ENCODE measurements at regions not wholly inside any gene's neighbourhood (a gene's known extent, or its start where the extent isn't known, plus 50 kb on each side); places are given as distances from the start of the nearest gene placed in this dataset.
A peak's percentile ranks its signal among the peaks of the same experiment; 100 is the strongest.
"Not testable (repeated sequence)": the region's sequence is repeated elsewhere in the genome, so short reads cannot be mapped to it uniquely, and the experiment has no call there.

DNA sequence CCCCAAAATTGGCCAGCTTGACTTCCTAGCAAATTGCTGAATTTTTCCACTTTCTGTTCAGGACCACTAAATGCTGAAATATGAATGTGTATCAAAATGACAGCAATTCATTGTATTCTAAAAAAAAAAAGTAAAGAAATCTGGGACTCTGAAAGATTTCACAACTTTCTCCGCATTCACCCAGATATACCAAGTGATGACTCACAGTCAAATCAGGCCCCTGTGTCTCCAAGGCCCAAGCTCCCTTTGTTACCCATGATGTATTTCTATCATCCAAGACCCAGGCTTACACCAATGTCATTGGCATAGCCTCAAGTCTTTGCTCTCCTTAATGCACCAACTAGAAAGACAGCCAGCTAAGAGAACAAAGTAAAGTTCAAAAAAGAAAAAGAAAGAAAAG, 493.9 kb downstream of the NTRK2 start:
- FAIRE-seq (no peak), DNase-seq (ENCODE audit: insufficient read length, low spot score) (no peak)

DNA sequence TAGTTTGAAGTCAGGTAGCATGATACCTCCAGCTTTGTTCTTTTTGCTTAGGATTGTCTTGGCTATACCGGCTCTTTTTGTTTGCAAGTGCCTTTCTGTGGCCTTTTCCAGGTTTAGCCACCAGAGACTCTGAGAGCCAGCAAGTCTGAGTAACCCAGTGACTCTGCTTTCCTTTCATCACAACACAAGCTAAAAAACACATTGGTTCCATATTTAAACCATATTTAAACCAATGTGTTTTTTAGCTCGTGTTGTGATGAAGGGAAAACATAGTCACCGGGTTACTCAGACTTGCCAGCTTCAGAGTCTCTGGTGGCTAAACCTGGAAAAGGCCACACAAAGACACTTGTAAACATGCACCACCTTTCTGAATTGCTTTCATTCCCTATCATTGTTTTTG, 493.3 kb downstream of the NTRK2 start:
- no peak for DNase-seq (ENCODE audit: insufficient read length, low spot score)
- FAIRE-seq, result no peak

DNA sequence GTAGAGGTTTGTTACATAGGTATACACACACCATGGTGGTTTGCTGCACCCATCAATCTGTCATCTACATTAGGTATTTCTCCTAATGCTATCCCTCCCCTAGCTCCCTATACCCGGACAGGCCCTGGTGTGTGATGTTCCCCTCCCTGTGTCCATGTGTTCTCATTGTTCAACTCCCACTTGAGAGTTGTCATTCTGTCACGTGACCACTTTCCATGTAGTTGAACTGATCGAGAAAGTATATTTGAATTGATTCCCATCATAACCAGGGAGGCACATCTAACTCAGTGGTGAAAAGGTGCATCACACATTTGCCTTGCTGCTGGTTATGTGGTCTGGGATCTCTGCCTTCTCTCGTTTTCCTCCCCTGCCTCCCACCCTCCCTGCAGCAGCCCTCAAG, 491.4 kb downstream of the NTRK2 start:
- not testable (repeated sequence) for FAIRE-seq; DNase-seq (ENCODE audit: insufficient read length, low spot score)

DNA sequence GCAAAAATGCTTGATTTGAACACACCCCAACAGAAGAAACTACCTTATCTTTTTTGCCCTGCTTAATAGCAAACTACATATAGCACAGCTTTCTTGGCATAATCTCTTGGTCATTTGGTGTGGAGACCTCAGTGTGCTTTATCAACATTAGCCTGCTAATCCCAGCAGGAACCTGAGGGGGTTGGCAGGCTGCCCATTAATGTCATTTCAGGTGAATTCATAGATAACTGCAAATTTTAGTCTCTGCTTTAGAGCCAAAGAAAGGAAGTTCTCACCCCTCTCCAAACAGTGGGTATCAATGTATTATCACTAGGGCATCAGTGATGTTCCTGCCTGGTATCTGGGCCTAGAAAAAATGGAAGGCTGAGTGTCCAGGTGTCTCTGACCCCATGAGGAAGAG, 489.0 kb downstream of the NTRK2 start:
- FAIRE-seq, result no peak
- DNase-seq (ENCODE audit: insufficient read length, low spot score), result no peak

DNA sequence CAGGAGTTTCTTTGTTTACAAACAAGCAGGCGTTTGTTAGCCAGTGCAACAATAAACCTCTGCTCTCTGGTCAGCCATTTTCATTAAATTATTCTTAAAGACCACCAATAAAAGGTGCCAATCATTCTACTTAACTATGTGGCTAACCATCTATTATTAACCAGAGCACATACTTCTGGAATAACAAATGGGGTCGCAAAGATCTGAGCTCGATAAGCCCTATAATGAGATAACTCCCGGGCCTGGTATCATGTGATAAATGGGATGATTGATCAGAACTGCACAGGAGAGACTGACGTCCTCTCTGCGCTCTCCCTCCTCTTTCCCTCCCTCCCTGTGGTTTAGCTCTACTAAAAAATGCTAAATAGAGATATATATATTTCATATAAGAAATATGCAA, 488.2 kb downstream of the NTRK2 start:
- DNase-seq (ENCODE audit: insufficient read length, low spot score) (no peak), FAIRE-seq (no peak)

DNA sequence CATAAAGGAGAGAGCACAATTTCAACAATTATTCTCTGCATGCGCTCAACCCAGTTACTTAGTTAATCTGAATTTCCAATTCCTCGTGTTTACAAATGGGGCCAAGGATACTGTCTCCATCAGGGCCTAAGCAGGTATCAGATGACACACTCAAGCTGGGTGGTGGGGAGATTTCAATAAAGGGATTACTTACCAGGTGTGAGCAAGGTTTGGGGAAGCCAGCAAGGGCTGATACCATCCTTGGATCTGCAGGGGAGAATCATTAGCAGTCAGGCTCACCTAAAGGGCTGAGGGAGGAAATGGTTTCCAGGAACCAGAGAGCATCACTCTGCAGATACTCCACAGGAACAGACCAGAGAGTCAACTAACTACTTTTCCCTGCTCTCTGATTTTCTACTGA, 487.1 kb downstream of the NTRK2 start:
- FAIRE-seq, result no peak

DNA sequence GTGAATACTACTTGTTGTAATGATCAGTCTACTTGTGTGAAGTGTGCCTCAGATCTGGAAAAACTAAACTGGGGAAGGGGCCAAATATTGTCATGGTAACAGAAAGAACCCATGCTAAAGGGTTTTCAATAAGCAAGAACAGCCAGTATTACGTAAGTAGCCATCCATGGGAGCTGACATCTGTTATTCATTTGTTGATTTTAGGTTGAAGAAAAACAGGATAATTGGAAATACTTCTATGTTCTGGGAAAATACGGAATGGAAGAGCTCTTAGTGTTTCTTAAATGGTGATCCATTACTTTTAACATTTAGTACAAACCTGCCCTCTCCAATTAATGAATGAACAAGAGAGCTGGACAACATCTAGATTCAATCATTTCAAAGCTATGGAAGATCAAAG, 485.8 kb downstream of the NTRK2 start:
- FAIRE-seq, result no peak

More for the DNA sequence above, 487.1 kb downstream of the NTRK2 start:
- no peak for DNase-seq (ENCODE audit: insufficient read length, low spot score)

DNA sequence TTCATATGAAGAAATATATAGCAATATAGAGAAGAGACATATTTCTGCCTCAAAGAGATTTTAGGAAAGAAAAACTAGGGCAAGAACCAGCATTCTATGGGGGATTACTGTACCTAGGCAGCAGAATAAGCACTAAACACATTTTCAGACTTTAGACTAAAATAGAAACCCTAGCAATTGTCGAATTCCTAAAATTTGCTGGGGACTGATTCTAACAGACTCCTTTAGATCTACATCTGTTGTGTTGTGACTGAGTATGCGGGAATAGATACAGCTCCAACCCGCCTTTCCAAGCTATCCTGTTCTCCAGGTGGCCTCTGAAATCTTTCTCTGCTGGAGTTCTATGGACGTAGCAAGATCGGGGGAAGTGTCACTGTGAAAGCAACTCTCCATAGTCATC, 482.2 kb downstream of the NTRK2 start:
- FAIRE-seq, result no peak
- DNase-seq (ENCODE audit: insufficient read length, low spot score), result no peak

More for the DNA sequence above, 485.8 kb downstream of the NTRK2 start:
- DNase-seq (ENCODE audit: insufficient read length, low spot score), result no peak

DNA sequence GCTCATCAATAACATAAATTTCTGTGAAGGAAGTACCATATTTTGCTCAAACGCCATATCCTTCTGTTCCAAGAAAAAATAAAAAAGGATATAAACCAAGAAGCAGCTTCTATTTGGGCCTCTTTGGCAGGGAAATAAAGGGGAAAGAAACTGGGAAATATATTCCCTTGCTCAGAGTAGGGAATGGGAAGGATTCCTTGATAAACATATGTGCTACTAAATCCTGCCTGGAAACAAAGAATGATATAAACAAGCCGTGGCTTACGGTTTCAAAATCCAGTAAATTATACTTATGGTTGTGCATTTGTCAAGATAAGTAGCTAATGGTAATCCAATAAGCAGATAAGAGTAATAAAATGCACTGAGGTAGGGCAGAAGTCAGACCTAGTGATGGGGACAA, 481.6 kb downstream of the NTRK2 start:
- FAIRE-seq (no peak), DNase-seq (ENCODE audit: insufficient read length, low spot score) (no peak)

DNA sequence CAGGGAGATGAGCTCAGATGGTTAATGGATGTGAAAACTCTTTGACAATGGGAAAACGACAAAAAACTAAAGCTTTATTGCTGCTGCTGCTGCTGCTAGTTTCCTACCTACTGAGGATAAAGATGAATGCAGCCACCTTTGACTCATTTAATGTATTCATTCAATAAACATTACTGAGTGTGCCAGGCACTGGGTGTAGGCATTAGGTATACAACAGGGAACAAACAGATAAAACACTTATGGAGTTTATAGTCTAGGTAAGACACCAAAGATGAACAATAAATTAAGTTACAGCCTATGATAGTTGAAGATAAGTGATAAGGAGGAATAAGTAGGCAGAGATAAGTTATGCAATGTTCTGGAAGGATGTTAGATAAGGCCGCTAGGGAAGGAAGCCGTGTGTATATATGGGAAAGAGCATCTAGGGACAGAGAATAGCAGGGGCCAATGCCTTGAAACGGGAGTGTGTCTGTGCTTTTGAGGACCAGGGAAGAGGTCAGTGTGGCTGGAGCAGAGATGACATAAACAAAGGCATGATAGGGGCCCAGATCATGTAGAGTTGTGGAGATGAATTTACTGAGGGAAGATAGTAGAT, 477.6 kb downstream of the NTRK2 start:
- FAIRE-seq, result no peak
- DNase-seq (ENCODE audit: insufficient read length, low spot score), result no peak

DNA sequence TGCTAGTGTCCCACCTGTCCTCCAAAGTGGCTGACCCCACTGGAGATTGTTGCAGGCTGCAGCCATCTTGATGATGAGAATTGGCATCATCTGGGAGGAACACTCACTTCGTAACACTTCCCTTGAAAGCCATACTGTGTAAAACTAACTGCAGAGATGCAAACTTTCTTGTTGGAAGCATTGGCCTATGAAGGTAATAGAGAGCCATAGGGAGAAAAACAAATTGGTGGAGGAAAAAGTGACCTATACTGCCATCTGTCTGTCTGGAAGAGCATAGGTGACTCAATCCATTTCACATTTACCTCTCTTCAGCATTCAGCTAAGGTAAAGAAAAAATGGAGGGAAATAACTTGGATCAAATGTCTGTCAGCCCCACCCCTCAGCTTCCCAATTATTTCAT, 473.4 kb downstream of the NTRK2 start:
- DNase-seq (ENCODE audit: insufficient read length, low spot score) (peak; percentile 9), FAIRE-seq (no peak)

DNA sequence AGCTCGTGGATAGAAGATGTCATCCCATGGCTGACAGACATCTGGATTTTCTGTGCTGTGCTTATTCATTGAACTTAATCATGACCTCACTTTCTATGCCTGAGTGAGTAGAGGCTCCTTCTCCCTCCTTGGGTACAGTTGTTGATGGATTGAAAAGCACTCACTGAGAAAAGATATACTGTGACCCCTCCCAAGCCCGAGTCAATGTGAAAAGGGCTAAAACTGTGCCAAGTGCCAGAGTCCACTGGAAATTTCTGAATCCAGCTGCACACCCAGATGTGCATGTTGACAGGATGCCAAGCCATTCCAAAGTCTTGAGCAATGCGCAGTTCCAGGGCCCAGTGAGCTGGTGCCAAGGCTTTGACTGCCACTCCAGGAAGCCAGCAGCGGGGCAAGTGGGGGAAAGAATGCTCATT, 473.0 kb downstream of the NTRK2 start:
- DNase-seq (ENCODE audit: insufficient read length, low spot score), result no peak
- FAIRE-seq, result no peak

DNA sequence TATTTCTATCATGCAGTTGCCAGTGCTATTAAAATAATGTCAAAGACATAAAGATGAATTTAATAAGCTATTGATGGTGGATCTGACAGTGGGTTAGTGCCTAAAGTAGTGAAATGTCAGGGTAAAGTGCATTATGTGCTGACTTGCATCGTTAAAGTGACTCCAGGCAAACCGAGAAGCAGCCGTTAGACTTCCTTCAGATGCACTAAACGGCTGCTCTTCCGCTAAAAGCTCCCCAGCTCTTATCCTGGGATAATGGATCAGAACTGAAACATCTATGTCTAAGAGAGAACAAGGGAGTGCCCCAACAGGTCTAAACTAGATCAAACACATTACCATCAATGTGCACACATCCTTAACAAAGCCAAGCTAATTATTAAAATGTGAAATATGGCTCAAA, 468.2 kb downstream of the NTRK2 start:
- no peak for DNase-seq (ENCODE audit: insufficient read length, low spot score)
- FAIRE-seq, result no peak

DNA sequence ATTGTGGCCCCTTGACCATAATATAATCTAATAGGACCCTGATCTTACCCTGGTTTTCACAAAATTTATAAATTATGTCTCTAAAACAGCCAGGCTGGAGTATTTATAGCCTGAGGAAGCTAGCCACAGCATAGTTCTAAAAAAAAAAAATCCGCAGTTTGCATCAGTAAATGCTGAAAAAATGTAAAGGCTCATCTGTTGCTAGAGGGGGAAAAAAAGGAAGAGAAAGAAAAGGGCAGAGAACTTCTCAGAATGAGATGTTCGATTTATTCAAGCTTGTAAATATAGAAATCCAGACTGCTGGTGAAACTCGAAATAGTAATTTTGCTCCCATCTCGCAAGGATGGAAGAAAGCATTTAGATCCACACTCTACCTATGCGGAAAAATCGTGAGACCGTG, 467.5 kb downstream of the NTRK2 start:
- FAIRE-seq (no peak), DNase-seq (ENCODE audit: insufficient read length, low spot score) (no peak)

DNA sequence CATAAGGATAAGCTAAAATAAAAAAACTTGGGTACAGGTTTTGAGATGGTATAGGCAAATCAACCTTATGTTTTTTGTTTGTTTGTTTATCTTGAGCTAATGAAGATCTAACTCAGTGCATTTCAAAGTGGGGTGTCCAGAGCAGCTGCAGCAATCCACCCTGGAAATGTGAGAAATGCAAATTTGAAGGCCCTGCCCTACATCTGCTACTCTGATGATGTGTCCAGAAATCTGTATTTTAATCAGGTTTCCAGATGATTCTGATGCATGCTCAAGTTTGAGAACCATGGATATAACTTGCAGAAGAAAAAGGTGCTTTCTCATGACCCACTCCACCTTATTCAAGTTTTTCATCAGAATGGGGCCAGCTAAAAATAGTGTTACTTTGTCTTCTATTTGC, 467.0 kb downstream of the NTRK2 start:
- no peak for FAIRE-seq
- DNase-seq (ENCODE audit: insufficient read length, low spot score), result no peak

DNA sequence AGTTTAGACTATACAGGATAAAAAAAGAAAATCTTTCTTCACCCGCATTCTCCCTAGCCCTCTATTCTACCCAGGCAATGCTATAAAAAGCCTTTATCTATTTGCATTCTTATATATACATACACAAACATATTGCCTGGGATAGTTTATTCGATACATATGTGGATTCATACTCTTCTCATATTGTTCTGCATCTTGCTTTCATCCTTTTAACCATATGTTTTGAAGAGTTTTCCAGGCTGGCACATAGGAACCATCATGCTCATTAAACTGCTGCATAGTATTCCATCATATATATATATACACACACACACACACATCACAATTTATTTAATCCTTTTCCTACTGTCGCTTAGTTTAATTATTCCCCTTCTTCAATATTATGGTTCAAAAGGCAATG, 461.2 kb downstream of the NTRK2 start:
- DNase-seq (ENCODE audit: insufficient read length, low spot score), result no peak
- no peak for FAIRE-seq

DNA sequence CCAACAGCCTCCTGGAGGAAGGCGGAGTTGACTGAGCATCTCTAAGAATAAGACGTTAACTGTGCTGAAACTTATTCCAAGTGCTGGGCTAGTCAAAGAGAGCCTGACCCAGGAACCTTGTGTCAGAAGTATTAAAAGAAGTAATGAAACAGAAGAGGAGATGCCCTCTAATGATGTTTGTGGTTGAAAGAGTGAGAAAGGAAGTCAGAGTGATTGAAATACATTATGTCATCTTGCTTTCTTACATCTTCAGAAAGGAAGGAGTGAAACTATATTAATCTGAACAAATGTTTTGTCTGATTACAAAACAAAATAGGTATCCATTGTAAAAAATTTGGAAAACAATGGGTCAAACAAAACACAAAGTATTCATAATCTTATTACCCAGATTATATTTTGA, 460.7 kb downstream of the NTRK2 start:
- no peak for FAIRE-seq
- DNase-seq (ENCODE audit: insufficient read length, low spot score), result no peak

DNA sequence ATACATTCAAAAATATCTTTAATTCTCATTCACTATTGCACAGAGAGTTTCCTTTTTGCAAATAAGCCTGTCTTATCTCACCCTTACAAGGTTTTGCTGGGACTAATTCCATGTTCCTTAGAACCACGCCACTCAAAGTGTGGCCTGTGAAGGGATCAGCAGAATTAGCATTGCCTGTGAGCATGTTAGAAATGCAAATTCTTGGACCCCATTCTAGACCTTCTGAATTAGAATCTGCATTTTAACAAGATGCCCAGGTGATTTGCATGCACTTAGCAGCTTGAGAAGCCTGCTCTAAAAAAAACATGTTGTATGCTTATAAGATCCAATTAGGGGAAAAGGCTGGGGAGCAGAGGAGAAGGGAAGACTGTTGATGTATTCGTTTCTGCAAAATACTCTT, 460.0 kb downstream of the NTRK2 start:
- DNase-seq (ENCODE audit: insufficient read length, low spot score), result no peak
- no peak for FAIRE-seq

DNA sequence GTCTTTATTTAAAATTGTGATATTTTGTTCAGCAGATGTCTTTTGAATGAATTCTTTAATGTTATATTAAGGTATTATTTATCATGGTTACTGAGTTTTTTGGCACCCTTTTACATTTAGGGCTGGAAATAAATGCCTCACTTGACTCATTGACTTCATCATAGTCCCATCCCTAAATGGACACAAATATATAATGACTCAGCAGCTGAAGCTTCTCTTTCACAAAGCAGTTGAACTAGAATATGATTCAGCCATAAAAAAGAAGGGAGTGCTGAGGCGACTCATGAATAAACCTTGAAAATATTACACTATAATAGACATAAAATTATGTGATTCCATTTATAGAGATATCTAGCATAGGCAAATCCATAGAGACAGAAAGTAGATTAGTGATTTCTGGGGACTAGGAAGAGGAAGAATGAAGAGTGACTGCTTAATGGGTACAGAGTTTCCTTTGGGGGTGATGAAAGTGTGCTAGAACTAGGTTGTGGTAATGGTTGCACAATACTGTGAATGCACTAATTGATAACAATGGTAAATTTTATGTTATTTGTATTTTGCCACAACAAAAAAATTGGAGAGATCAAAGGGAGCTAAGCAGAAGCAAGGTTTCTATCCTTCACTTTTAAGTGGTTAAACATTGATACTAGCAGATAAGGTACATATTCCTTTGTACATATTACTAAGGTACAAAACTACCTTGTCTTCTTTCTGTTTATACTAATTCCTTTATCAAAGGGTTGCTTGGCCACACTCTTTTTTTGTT, 449.6 kb downstream of the NTRK2 start:
- DNase-seq (ENCODE audit: insufficient read length, low spot score) (no peak), FAIRE-seq (no peak)

DNA sequence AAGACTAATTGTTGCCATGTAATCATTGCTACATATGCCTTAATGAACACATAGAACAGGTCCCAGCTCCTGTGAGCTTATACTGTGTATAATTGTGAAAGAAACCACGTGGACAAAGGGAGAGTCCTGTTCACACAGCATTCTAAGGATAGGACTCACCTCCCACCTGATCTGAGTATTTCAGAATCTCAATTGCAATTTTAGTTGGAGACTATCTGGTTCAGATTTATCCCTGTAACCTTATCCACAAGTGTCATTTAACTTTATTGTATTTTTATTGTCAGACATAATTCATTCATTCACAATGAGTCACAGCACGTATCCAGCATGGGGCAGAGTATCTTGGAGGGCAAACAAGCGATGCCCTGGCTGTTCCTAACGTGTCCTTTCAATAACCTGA, 448.3 kb downstream of the NTRK2 start:
- FAIRE-seq (no peak), DNase-seq (ENCODE audit: insufficient read length, low spot score) (no peak)

DNA sequence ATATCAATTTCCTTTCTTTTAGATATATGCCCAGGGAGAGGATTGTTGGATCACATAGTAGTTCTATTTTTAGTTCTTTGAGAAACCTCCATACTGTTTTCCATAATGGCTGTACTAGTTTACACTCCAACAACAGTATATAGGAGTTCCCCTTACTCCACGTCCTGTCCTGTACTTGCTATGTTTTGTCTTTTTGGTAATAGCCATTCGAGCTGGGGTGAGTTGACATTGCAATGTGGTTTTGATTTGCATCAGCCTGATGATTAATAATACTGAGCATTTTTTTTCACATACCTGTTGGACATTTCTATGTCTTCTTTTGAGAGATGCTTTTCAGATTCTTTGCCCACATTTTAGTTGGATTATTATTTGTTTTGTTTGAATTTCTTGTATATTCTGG, 445.9 kb downstream of the NTRK2 start:
- FAIRE-seq (no peak), DNase-seq (ENCODE audit: insufficient read length, low spot score) (no peak)

DNA sequence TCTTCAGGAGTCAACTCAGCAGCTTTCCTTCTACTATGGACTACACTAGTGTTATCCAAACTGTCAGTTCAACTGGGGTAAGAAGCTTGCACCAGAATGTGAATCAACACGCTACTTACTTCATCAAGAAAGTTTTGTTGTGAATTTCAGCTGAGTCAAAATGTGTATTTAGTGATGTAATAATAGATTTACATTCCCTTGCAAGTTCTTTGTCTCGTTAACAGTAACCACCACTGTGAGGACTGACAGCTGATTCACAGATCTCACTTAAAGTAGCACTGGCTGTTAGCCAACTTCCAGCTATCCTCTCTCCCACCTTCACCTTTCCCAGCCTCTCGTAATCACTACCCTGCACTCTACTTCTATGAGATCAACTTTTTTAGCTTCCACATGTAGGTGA, 445.3 kb downstream of the NTRK2 start:
- no peak for DNase-seq (ENCODE audit: insufficient read length, low spot score)

More for the DNA sequence above, 445.3 kb downstream of the NTRK2 start:
- FAIRE-seq, result no peak

Measured in GM19239 (cell line).